ENCODE measurements at regions not wholly inside any gene's neighbourhood (a gene's known extent, or its start where the extent isn't known, plus 50 kb on each side); places are given as distances from the start of the nearest gene placed in this dataset.

GRCh38 chr16:79355600-79356358 lies 244.8 kb downstream of the MAF start:
- TF ChIP-seq TAF15 (IDR thresholded peaks at IDR 0.05; ENCODE audit: low read depth, low read length) (no peak), NRF1 (conservative IDR thresholded peaks at IDR 0.05 in 1 of 2, IDR thresholded peaks at IDR 0.05 in 1 of 2) (no peak), CTCF (IDR thresholded peaks at IDR 0.05 in 2 of 3, conservative IDR thresholded peaks at IDR 0.05 in 1 of 3; ENCODE audit: insufficient read depth in 2 of 3, low read depth in 1 of 3, low read length in 3 of 3) (no peak), MECOM (CRISPR knock-in tag; IDR thresholded peaks at IDR 0.05) (no peak), POLR2A (conservative IDR thresholded peaks at IDR 0.05) (no peak), ZNF655 (CRISPR knock-in tag; IDR thresholded peaks at IDR 0.05) (no peak), ZBTB40 (IDR thresholded peaks at IDR 0.05) (no peak), ZBTB40 (CRISPR knock-in tag; IDR thresholded peaks at IDR 0.05) (no peak), GTF3C2 (IDR thresholded peaks at IDR 0.05; ENCODE audit: borderline replicate concordance, extremely low read depth, insufficient read length) (no peak), DMBX1 (CRISPR knock-in tag; IDR thresholded peaks at IDR 0.05; ENCODE audit: borderline replicate concordance) (no peak)
